Mucosa of descending colon (tissue), 3 donors: ENCODE measurements at regions not wholly inside any gene's neighbourhood (a gene's known extent, or its start where the extent isn't known, plus 50 kb on each side); places are given as distances from the start of the nearest gene placed in this dataset. TPM values are rescaled to one million over a fixed set of nuclear protein-coding genes. Genes with fewer than 3 reads are reported as not detected.

ENCODE experiments used
- ATAC-seq: fragments of 200-7000 bp; cut with Tn5 transposase; one replicate; pipeline ENCODE4 v1.9.1; 2020; ENCODE audit warnings: mild to moderate bottlenecking, moderate library complexity
- DNase-seq, 3 donors: peaks; one replicate each; pipeline ENCODE4 v3.0.0-alpha.2; 2020
- H3K36me3 ChIP-seq: fragments of 200-600 bp; one replicate; pipeline ENCODE4 v1.8.0; 2021; ENCODE audit warnings: low read depth, mild to moderate bottlenecking
- H3K4me1 ChIP-seq: fragments of 200-600 bp; one replicate; pipeline ENCODE4 v1.8.0; 2021; ENCODE audit warnings: low read depth, mild to moderate bottlenecking
- H3K4me3 ChIP-seq: fragments of 200-600 bp; one replicate; pipeline ENCODE4 v1.8.0; 2021; ENCODE audit warnings: mild to moderate bottlenecking
- H3K9me3 ChIP-seq: fragments of 200-600 bp; one replicate; pipeline ENCODE4 v1.8.0; 2021; ENCODE audit warnings: mild to moderate bottlenecking
- CTCF ChIP-seq: fragments of 200-600 bp; IDR thresholded peaks from one replicate; pipeline ENCODE4 v1.8.0; 2022; ENCODE audit warnings: antibody characterized with exemption, mild to moderate bottlenecking
- intact Hi-C, 2 donors: fragments of 100-400 bp; cut with DNase I in 1 of 2; cut with micrococcal nuclease in 1 of 2; formaldehyde crosslinking; loops; one replicate each; pipeline versions ENCODE4 v1.11.0 to v1.11.1; 2022; cut with DNase I, micrococcal nuclease
- microRNA-seq: library from miRNA; unstranded; fragments of <30 nt; microRNA quantifications from one replicate; pipeline ENCODE4, GENCODE V29; 2019
- donor health status: DM: no; HTN: no; CAD: no; lungs with moderate emphysema.
- donor health status: DM: no; HTN: no; CAD: no.
- donor health status: DM: no; HTN: yes; CAD: no.

- intact Hi-C loops: no loop called here
- no peaks in the 10 kb centered on the region for H3K4me1 ChIP-seq
- DNase-seq (no peak), ATAC-seq (no peak)
- no peaks in the 10 kb centered on the region for H3K36me3 ChIP-seq
- no peaks in the 10 kb centered on the region for H3K9me3 ChIP-seq
- H3K4me3 ChIP-seq: no peak overlapping the region
- no peak for TF ChIP-seq CTCF
Measured at GRCh38 chr4:170162416-170162815, 72.7 kb upstream of the AADAT start.

GRCh38 chr4:170157670-170158069 is 67.9 kb upstream of the AADAT start:
- DNase-seq (no peak), ATAC-seq (no peak)
- intact Hi-C loops: no loop called here
- H3K36me3 ChIP-seq: no peaks in the 10 kb centered on the region
- no peaks in the 10 kb centered on the region for H3K4me1 ChIP-seq
- no peaks in the 10 kb centered on the region for H3K9me3 ChIP-seq
- no peak for TF ChIP-seq CTCF
- no peak overlapping the region for H3K4me3 ChIP-seq

- no peaks in the 10 kb centered on the region for H3K9me3 ChIP-seq
- intact Hi-C loops: no loop called here
- no peak for ATAC-seq
- no peaks in the 10 kb centered on the region for H3K36me3 ChIP-seq
- no peak for TF ChIP-seq CTCF
- H3K4me3 ChIP-seq: no peak overlapping the region
- H3K4me1 ChIP-seq: no peaks in the 10 kb centered on the region
- no peak for DNase-seq
Measured at GRCh38 chr4:170145120-170145519, 55.4 kb upstream of the AADAT start.

- ATAC-seq (no peak), DNase-seq (no peak)
- intact Hi-C loops: no loop called here
- Histone ChIP-seq H3K36me3 (no peaks in the 10 kb centered on the region), H3K9me3 (no peaks in the 10 kb centered on the region), H3K4me3 (no peak overlapping the region), H3K4me1 (no peaks in the 10 kb centered on the region)
- TF ChIP-seq CTCF: no peak
Measured at GRCh38 chr4:170139764-170140163, 50.0 kb upstream of the AADAT start.

Small RNAs in the stretch of these regions (microRNA-seq; reads per million reads assigned to microRNA genes)
- gene MIR6082: not detected
